Lower lobe of right lung (tissue), 2 donors: ENCODE measurements at regions not wholly inside any gene's neighbourhood (a gene's known extent, or its start where the extent isn't known, plus 50 kb on each side); places are given as distances from the start of the nearest gene placed in this dataset.
"Not testable (repeated sequence)": the region's sequence is repeated elsewhere in the genome, so short reads cannot be mapped to it uniquely, and the experiment has no call there.

Source experiments
- ATAC-seq, 2 donors: fragments of 200-7000 bp; cut with Tn5 transposase; one replicate each; pipeline ENCODE4 v1.9.1; 2020 to 2022; ENCODE audit warnings: mild to moderate bottlenecking in 2 of 2, moderate library complexity in 2 of 2
- DNase-seq: peaks from one replicate; pipeline ENCODE4 v3.0.0-alpha.2; 2020
- H3K27ac ChIP-seq: fragments of 200-600 bp; one replicate; pipeline ENCODE4 v1.8.0; 2022
- H3K27me3 ChIP-seq: fragments of 200-600 bp; one replicate; pipeline ENCODE4 v1.8.0; 2022; ENCODE audit warnings: low read depth
- H3K36me3 ChIP-seq: fragments of 200-600 bp; one replicate; pipeline ENCODE4 v1.8.0; 2022; ENCODE audit warnings: mild to moderate bottlenecking
- H3K4me1 ChIP-seq: fragments of 200-600 bp; one replicate; pipeline ENCODE4 v1.8.0; 2022
- H3K4me3 ChIP-seq: fragments of 200-600 bp; one replicate; pipeline ENCODE4 v1.8.0; 2022; ENCODE audit warnings: mild to moderate bottlenecking
- H3K9me3 ChIP-seq: fragments of 200-600 bp; one replicate; pipeline ENCODE4 v1.8.0; 2022
- intact Hi-C: fragments of 100-400 bp; cut with DNase I; formaldehyde crosslinking; loops from one replicate; pipeline ENCODE4 v1.11.0; 2022
- TF ChIP-seq, protein P1 (sequence below): fragments of 200-600 bp; IDR thresholded peaks from one replicate; pipeline ENCODE4 v1.8.0; 2022; ENCODE audit warnings: antibody characterized with exemption, mild to moderate bottlenecking
- donor health status: DM: no; HTN: yes; CAD: no; lungs with severe emphysema.

- TF ChIP-seq, protein P1, sequence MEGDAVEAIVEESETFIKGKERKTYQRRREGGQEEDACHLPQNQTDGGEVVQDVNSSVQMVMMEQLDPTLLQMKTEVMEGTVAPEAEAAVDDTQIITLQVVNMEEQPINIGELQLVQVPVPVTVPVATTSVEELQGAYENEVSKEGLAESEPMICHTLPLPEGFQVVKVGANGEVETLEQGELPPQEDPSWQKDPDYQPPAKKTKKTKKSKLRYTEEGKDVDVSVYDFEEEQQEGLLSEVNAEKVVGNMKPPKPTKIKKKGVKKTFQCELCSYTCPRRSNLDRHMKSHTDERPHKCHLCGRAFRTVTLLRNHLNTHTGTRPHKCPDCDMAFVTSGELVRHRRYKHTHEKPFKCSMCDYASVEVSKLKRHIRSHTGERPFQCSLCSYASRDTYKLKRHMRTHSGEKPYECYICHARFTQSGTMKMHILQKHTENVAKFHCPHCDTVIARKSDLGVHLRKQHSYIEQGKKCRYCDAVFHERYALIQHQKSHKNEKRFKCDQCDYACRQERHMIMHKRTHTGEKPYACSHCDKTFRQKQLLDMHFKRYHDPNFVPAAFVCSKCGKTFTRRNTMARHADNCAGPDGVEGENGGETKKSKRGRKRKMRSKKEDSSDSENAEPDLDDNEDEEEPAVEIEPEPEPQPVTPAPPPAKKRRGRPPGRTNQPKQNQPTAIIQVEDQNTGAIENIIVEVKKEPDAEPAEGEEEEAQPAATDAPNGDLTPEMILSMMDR = no peak
- Histone ChIP-seq H3K36me3 (no peaks in the 10 kb centered on the region), H3K27ac (no peak overlapping the region), H3K27me3 (peaks cover 52% of the 10 kb centered on the region), H3K9me3 (no peaks in the 10 kb centered on the region), H3K4me1 (no peaks in the 10 kb centered on the region), H3K4me3 (no peak overlapping the region)
- DNase-seq = no peak
- ATAC-seq = no peak
- intact Hi-C loops = no loop called here
Measured at GRCh38 chr1:29389533-29390041, 153.3 kb downstream of the PTPRU start.

- intact Hi-C loops = no loop called here
- H3K9me3 ChIP-seq = no peaks in the 10 kb centered on the region
- DNase-seq = no peak
- no peak for ATAC-seq
- no peak overlapping the region for H3K4me3 ChIP-seq
- H3K36me3 ChIP-seq = no peaks in the 10 kb centered on the region
- H3K27ac ChIP-seq = no peak overlapping the region
- H3K4me1 ChIP-seq = no peaks in the 10 kb centered on the region
- TF ChIP-seq, protein P1 = no peak
- peaks cover 59% of the 10 kb centered on the region for H3K27me3 ChIP-seq
Measured at GRCh38 chr1:29388884-29389283, 152.6 kb downstream of the PTPRU start.

DNA sequence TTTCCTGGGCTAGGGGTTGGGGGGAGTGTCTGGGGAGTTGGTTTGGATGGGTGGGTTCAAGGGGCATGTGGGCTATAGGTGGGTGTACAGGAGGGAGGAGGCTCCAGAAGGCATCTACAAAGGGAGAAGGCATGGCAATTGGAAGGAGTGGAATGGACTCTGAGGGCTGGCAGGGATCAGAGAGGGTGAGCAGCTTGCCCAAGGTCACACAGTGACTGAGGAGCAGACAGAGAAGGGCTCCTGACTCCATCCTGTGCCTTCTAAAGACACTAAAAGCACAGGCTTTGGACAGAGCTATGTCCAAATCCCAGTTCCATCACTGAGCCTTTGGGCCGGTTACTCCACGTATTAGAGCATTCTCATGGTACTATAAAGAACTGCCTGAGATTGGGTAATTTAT is 151.8 kb downstream of the PTPRU start:
- DNase-seq = no peak
- TF ChIP-seq, protein P1 = no peak
- ATAC-seq = no peak
- Histone ChIP-seq H3K36me3 (no peaks in the 10 kb centered on the region), H3K27me3 (peaks cover 64% of the 10 kb centered on the region), H3K9me3 (no peaks in the 10 kb centered on the region), H3K4me3 (no peak overlapping the region), H3K4me1 (no peaks in the 10 kb centered on the region), H3K27ac (no peak overlapping the region)
- intact Hi-C loops = no loop called here

DNA sequence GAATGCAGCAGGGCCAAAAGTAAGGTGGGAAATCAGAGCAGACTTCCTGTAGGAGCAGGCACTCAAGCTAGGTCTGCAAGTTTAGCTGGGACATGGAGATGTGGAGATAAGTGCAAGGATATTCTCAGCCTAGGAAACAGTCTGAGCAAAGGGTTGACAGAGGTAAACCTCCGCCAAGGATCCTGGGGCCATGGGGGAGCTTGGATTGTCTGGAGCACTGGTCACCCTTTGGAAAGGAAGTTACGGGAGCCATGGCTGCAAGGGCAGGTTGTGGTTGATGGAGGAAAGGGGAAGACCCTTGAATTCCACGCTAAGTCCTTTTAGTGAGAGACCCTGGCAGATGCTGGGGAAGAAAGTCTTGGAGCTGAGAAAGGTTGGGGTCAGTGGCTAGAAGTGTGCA is 150.9 kb downstream of the PTPRU start:
- Histone ChIP-seq H3K4me1 (no peaks in the 10 kb centered on the region), H3K36me3 (no peaks in the 10 kb centered on the region), H3K4me3 (no peak overlapping the region), H3K27me3 (peaks cover 74% of the 10 kb centered on the region), H3K9me3 (no peaks in the 10 kb centered on the region), H3K27ac (no peak overlapping the region)
- DNase-seq = no peak
- intact Hi-C loops = no loop called here
- no peak for ATAC-seq
- TF ChIP-seq, protein P1 = no peak

GRCh38 chr1:29386453-29386852 is 150.1 kb downstream of the PTPRU start:
- intact Hi-C loops, ATAC-seq, H3K27ac ChIP-seq: not testable (repeated sequence)

DNA sequence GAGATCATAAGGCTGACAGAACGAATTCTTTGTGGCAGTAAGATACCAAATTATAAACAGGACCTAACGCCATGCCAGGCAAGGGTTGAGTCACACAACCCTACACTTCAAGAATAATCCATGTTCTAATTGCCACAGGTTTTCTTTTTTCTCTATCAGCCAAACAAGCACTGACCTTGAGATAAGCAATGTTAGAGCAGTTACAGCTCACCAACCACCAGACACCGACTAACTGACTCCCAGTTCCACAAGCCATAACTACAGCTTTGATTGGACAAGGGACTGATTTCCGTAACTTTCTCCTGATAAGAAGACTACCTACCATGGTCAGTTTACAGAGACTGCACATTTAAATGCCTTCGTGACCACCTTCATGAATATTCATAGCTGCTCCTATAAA is 149.6 kb downstream of the PTPRU start:
- peaks cover 64% of the 10 kb centered on the region for H3K27me3 ChIP-seq
- H3K4me3 ChIP-seq = no peak overlapping the region

More at GRCh38 chr1:29386453-29386852, 150.1 kb downstream of the PTPRU start:
- H3K4me3 ChIP-seq, H3K4me1 ChIP-seq, DNase-seq, H3K9me3 ChIP-seq, H3K36me3 ChIP-seq: not testable (repeated sequence)
- H3K27me3 ChIP-seq = peaks cover 69% of the 10 kb centered on the region

More for the DNA sequence above, 149.6 kb downstream of the PTPRU start:
- H3K27ac ChIP-seq = no peak overlapping the region
- DNase-seq = no peak
- no peaks in the 10 kb centered on the region for H3K36me3 ChIP-seq
- H3K4me1 ChIP-seq = no peaks in the 10 kb centered on the region
- ATAC-seq = no peak
- intact Hi-C loops = no loop called here
- TF ChIP-seq, protein P1 = no peak
- no peaks in the 10 kb centered on the region for H3K9me3 ChIP-seq
